ENCODE measurements at regions not wholly inside any gene's neighbourhood (a gene's known extent, or its start where the extent isn't known, plus 50 kb on each side); places are given as distances from the start of the nearest gene placed in this dataset.

GRCh38 chr4:55753856-55754255 is 65.7 kb upstream of the EXOC1L start:
- FAIRE-seq (no peak), DNase-seq (ENCODE audit: low spot score) (no peak)

GRCh38 chr4:55754754-55755350 is 64.7 kb upstream of the EXOC1L start:
- FAIRE-seq = no peak
- DNase-seq (ENCODE audit: low spot score) = no peak

DNA sequence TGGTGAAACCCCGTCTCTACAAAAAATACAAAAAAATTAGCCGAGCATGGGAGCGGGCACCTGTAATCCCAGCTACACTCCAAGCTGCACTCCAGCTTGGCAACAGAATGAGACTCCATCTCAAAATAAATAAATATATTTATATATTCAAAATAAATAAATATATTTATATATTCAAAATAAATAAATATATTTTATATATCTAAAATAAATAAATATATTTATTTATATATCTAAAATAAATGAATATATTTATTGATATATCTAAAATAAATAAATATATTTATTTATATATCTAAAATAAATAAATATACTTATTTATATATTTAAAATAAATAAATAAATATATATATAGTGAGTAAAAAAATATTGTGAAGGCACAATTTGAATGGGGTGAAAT is 63.4 kb upstream of the EXOC1L start:
- FAIRE-seq = no peak
- no peak for DNase-seq (ENCODE audit: low spot score)

DNA sequence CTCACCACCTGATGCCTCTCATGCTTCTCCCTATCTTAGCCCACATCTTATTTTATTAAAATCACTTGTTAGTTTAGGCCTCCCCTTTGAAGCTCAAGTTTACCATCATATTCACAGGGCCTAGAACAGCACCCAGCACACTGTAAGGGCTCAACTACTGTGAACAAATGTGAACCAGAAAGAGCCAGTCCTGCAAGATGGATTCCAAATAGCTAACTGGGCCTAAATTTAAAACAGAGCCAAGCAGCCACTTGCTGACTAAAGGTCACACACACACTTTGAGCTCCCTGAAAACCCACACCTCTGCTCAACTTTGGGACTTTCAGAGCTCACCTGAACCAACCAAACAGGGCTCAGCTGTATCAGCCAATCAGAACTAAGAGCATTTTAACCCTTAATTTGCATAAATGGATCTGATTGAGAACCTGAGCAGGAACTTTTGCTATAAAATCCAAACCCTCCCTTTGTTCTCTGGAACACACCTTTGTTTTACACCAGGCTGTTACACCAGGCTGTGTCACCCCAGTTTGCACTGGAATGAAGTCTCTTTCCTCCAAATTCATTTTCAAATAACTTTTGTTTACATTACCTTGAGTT is 62.1 kb upstream of the EXOC1L start:
- FAIRE-seq = no peak
- DNase-seq (ENCODE audit: low spot score) = no peak

DNA sequence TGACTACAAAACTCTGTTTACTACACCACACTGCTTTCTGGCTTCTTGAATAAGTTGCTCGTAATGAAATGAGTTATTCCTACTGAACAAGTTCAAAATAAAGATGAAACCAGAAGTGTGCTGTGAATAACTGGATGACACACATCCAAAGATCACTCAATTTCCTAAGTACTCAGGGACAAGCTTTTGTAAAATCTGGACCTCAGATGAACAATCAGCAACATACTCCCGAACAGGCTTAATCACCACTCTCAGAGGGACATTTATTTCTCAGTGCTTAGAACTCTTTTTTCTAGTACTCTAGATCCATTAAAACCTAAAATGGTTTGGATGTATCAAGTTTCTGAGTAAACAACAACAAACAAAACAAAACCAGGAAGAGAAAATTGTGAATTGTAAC is 61.5 kb upstream of the EXOC1L start:
- FAIRE-seq (peak; percentile 17), DNase-seq (ENCODE audit: low spot score) (no peak)

- FAIRE-seq (no peak), DNase-seq (ENCODE audit: low spot score) (no peak)
Measured at GRCh38 chr4:55758570-55758969, 61.0 kb upstream of the EXOC1L start.

- FAIRE-seq = no peak
- no peak for DNase-seq (ENCODE audit: low spot score)
Measured at GRCh38 chr4:55762819-55763218, 56.8 kb upstream of the EXOC1L start.

DNA sequence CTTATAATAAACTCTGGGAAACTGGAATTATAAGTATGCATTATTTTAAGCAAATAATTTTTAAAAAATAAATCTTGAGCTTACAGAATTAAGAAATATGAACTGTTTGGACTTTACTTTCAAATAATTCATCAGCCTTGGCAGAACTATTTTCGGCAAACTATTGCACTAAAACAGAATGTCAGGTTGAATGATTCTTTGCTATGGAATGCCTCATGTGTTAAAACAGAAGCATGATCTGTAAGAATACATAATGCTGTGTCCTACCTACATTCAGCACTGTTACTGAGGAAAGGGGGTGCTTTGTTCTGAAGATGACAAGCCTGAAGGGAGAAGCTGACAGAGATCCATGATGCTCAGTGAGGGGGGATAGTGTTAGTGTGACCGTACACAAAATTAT is 55.6 kb upstream of the EXOC1L start:
- no peak for FAIRE-seq
- DNase-seq (ENCODE audit: low spot score) = no peak

- DNase-seq (ENCODE audit: low spot score) (no peak), FAIRE-seq (no peak)
Measured at GRCh38 chr4:55765070-55765469, 54.5 kb upstream of the EXOC1L start.

- DNase-seq (ENCODE audit: low spot score) (peak; percentile 91), FAIRE-seq (peak; percentile 92)
Measured at GRCh38 chr4:55768291-55768690, 51.3 kb upstream of the EXOC1L start.
